H1 (cell line): ENCODE measurements at regions not wholly inside any gene's neighbourhood (a gene's known extent, or its start where the extent isn't known, plus 50 kb on each side); places are given as distances from the start of the nearest gene placed in this dataset.

Experiments
- ASH2L ChIP-seq: fragments of 200-600, 300-600 bp; sonication (generic); IDR thresholded peaks from one replicate; pipeline ENCODE4 v1.7.1; 2017; ENCODE audit warnings: low read length
- EZH2 ChIP-seq: fragments of 200-600 bp; sonication (generic); IDR thresholded peaks from 2 replicates; pipeline ENCODE4 v1.7.1; 2012; ENCODE audit warnings: low read depth, mild to moderate bottlenecking, moderate library complexity, low read length, inconsistent platforms; ENCODE audit not compliant: severe bottlenecking
- TF ChIP-seq, protein P1 (sequence below), 3 experiments: IDR thresholded peaks; 1 replicate in 2 of 3; 2 replicates in 1 of 3; pipeline versions ENCODE4 v1.5.1 to v1.6.1; 2011; ENCODE audit warnings: low read length in 3 of 3, mild to moderate bottlenecking in 3 of 3, inconsistent platforms in 2 of 3, low read depth in 1 of 3, moderate library complexity in 1 of 3; ENCODE audit not compliant: insufficient read depth in 1 of 3; ENCODE audit errors: control extremely low read depth in 1 of 3

DNA sequence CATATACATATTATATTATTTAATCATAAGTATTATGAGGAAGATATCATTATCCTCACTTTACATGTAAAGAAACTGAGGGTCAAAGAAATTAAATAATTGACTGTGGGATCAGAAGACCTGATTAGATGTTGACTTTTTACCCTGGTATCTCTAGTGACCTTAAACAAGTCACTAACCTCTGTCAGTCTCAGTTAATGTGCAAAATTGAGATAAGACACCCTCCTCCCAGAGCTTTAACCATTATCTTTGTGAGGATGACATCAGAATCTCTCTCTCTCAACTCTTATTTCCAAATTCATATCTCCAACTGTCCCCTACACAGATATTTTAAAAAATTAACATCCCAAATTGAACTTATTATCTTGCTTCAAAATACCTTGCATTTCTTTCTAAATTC, 177.8 kb downstream of the KLHL28 start (continued):
- TF ChIP-seq, protein P1, sequence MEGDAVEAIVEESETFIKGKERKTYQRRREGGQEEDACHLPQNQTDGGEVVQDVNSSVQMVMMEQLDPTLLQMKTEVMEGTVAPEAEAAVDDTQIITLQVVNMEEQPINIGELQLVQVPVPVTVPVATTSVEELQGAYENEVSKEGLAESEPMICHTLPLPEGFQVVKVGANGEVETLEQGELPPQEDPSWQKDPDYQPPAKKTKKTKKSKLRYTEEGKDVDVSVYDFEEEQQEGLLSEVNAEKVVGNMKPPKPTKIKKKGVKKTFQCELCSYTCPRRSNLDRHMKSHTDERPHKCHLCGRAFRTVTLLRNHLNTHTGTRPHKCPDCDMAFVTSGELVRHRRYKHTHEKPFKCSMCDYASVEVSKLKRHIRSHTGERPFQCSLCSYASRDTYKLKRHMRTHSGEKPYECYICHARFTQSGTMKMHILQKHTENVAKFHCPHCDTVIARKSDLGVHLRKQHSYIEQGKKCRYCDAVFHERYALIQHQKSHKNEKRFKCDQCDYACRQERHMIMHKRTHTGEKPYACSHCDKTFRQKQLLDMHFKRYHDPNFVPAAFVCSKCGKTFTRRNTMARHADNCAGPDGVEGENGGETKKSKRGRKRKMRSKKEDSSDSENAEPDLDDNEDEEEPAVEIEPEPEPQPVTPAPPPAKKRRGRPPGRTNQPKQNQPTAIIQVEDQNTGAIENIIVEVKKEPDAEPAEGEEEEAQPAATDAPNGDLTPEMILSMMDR (IDR thresholded peaks at IDR 0.05; ENCODE audit: control extremely low read depth in 1 of 3, insufficient read depth in 1 of 3, low read depth in 1 of 3, low read length in 3 of 3) = no peak
- TF ChIP-seq ASH2L (no peak), EZH2 (no peak)
